COR-L47 (cell line): ENCODE measurements at regions not wholly inside any gene's neighbourhood (a gene's known extent, or its start where the extent isn't known, plus 50 kb on each side); places are given as distances from the start of the nearest gene placed in this dataset.
"Not testable (repeated sequence)": the region's sequence is repeated elsewhere in the genome, so short reads cannot be mapped to it uniquely, and the experiment has no call there.

Source experiments
- DNase-seq: peaks from one replicate; lab custom pipeline; 2025; lab: John Stamatoyannopoulos, UW

- no peak for DNase-seq
These were observed 203.4 kb upstream of the AHR start for GRCh38 chr7:17094963-17095574.

- no peak for DNase-seq
These were observed 202.5 kb upstream of the AHR start for GRCh38 chr7:17095931-17096330.

GRCh38 chr7:17097668-17098297 is 200.7 kb upstream of the AHR start:
- DNase-seq: no peak

GRCh38 chr7:17098515-17098914 is 199.9 kb upstream of the AHR start:
- no peak for DNase-seq

- DNase-seq: no peak
These were observed 199.1 kb upstream of the AHR start for GRCh38 chr7:17099083-17099973.

GRCh38 chr7:17099974-17100509 is 198.4 kb upstream of the AHR start:
- not testable (repeated sequence) for DNase-seq

- no peak for DNase-seq
These were observed 197.2 kb upstream of the AHR start for GRCh38 chr7:17101207-17101696.

- DNase-seq: no peak
These were observed 195.3 kb upstream of the AHR start for GRCh38 chr7:17103170-17103569.

GRCh38 chr7:17103984-17104383 is 194.5 kb upstream of the AHR start:
- no peak for DNase-seq

GRCh38 chr7:17104419-17104818 is 194.0 kb upstream of the AHR start:
- DNase-seq: no peak

- DNase-seq: no peak
These were observed 192.8 kb upstream of the AHR start for GRCh38 chr7:17105701-17106100.

- DNase-seq: no peak
These were observed 190.3 kb upstream of the AHR start for GRCh38 chr7:17108049-17108584.

GRCh38 chr7:17109020-17109419 is 189.4 kb upstream of the AHR start:
- no peak for DNase-seq

GRCh38 chr7:17113770-17114169 is 184.7 kb upstream of the AHR start:
- DNase-seq: not testable (repeated sequence)

- no peak for DNase-seq
These were observed 180.0 kb upstream of the AHR start for GRCh38 chr7:17118412-17118811.

- no peak for DNase-seq
These were observed 177.7 kb upstream of the AHR start for GRCh38 chr7:17120756-17121155.

GRCh38 chr7:17121671-17122070 is 176.8 kb upstream of the AHR start:
- no peak for DNase-seq

- DNase-seq: no peak
These were observed 175.4 kb upstream of the AHR start for GRCh38 chr7:17123020-17123419.

GRCh38 chr7:17126413-17127268 is 171.8 kb upstream of the AHR start:
- no peak for DNase-seq

- DNase-seq: no peak
These were observed 169.2 kb upstream of the AHR start for GRCh38 chr7:17129218-17129617.

- no peak for DNase-seq
These were observed 168.0 kb upstream of the AHR start for GRCh38 chr7:17130281-17131059.
